ENCODE measurements at regions not wholly inside any gene's neighbourhood (a gene's known extent, or its start where the extent isn't known, plus 50 kb on each side); places are given as distances from the start of the nearest gene placed in this dataset.
A peak's percentile ranks its signal among the peaks of the same experiment; 100 is the strongest.
"Not testable (repeated sequence)": the region's sequence is repeated elsewhere in the genome, so short reads cannot be mapped to it uniquely, and the experiment has no call there.

DNA sequence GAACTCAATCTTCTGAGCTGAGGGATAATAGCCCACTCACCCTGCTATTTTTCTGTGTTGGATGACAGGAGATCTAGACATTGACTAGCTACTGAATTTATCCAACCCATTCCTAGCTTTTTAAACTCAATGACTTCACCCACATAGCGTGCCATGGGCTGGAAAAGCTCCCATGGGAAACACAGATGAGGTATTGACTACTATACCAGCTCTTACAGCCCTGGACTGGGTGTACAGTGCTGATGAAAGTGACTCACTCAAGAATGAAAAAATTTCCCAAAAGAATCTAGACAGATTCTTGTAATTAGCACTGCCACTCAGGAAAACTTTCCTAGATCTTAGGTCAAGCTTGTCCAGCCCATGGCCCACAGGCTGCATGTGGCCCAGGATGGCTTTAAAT is 72.7 kb upstream of the NREP start:
- TF ChIP-seq, protein P1, sequence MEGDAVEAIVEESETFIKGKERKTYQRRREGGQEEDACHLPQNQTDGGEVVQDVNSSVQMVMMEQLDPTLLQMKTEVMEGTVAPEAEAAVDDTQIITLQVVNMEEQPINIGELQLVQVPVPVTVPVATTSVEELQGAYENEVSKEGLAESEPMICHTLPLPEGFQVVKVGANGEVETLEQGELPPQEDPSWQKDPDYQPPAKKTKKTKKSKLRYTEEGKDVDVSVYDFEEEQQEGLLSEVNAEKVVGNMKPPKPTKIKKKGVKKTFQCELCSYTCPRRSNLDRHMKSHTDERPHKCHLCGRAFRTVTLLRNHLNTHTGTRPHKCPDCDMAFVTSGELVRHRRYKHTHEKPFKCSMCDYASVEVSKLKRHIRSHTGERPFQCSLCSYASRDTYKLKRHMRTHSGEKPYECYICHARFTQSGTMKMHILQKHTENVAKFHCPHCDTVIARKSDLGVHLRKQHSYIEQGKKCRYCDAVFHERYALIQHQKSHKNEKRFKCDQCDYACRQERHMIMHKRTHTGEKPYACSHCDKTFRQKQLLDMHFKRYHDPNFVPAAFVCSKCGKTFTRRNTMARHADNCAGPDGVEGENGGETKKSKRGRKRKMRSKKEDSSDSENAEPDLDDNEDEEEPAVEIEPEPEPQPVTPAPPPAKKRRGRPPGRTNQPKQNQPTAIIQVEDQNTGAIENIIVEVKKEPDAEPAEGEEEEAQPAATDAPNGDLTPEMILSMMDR (IDR thresholded peaks at IDR 0.05): no peak
- DNase-seq (ENCODE audit: low spot score) (no peak), ATAC-seq (ENCODE audit: insufficient number of reproducible peaks, low FRiP score, low read depth) (peak; percentile 27)
- Histone ChIP-seq H3K9me3 (no peaks in the 10 kb centered on the region), H3K27ac (no peak overlapping the region), H3K27me3 (replicated peaks; ENCODE audit: insufficient read depth) (no peaks in the 10 kb centered on the region), H3K4me1 (ENCODE audit: control insufficient read depth in 1 of 2, low read depth in 2 of 2) (peaks cover 0 to 13% of the 10 kb centered on the region in 2 donors), H3K4me3 (no peak overlapping the region), H3K36me3 (no peaks in the 10 kb centered on the region)

DNA sequence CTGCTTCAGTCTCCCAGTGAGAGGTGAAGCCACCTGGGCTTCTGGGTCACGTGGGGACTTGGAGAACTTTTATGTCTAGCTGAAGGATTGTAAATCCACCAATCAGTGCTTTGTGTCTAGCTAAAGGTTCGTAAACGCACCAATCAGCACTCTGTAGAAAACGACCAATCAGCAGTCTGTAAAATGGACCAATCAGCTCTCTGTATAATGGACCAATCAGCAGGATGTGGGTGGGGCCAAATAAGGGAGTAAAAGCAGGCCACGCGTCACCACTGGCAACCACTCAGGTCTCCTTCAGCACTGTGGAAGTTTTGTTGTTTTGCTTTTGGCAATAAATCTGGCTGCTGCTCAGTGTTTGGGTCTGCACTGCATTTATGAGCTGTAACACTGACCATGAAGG is 69.1 kb upstream of the NREP start:
- H3K36me3 ChIP-seq: no peaks in the 10 kb centered on the region

DNA sequence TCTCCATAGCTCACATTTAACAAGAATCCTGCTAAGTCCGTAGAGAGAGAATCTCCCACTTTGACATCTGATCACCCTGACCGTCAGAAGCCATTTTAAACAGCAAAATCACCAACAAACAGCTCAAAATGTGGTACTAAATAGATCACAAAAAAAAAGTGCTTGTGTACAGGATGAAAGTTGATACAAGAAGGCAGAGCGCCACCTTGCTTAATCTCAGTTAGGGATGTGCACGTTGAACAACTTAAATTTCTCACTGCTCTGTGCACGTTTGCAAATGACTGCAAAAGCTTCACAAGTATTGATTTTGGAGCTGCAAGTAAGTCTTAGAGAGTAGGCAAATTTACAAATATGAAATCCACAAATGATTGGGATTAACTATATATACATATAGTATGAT is 63.1 kb upstream of the NREP start:
- no peak for ATAC-seq (ENCODE audit: insufficient number of reproducible peaks, low FRiP score, low read depth)
- no peak for DNase-seq (ENCODE audit: low spot score)

More for the DNA sequence above, 69.1 kb upstream of the NREP start:
- no peaks in the 10 kb centered on the region for H3K27me3 ChIP-seq (replicated peaks; ENCODE audit: insufficient read depth)
- TF ChIP-seq, protein P1 (IDR thresholded peaks at IDR 0.05): no peak
- ATAC-seq (ENCODE audit: insufficient number of reproducible peaks, low FRiP score, low read depth): no peak
- H3K27ac ChIP-seq: no peak overlapping the region
- H3K4me3 ChIP-seq: no peak overlapping the region
- peaks cover 0 to 12% of the 10 kb centered on the region in 2 donors for H3K4me1 ChIP-seq (ENCODE audit: control insufficient read depth in 1 of 2, low read depth in 2 of 2)
- DNase-seq (ENCODE audit: low spot score): no peak
- no peaks in the 10 kb centered on the region for H3K9me3 ChIP-seq

DNA sequence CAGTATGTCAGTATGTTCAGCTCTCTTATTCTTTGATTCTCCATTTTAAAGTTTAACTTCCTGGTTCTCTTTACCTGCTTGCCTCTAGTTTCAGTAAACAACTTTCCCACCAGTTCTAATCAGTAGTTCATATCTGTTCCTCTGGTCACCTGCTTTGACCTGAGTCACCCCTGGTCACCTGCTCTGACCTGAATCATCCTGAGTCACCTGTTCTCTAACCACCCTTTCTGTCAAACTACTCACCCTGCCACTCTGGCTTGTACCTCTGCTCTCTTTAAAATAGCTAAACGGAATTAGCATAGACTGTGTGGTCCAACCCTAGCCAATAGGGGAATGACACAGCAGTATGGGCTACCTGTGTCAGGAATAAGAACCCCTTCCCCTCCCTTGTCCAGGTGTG is 62.0 kb upstream of the NREP start:
- not testable (repeated sequence) for H3K4me1 ChIP-seq (ENCODE audit: control insufficient read depth in 1 of 2, low read depth in 2 of 2); H3K36me3 ChIP-seq

More for the DNA sequence above, 63.1 kb upstream of the NREP start:
- H3K36me3 ChIP-seq: no peaks in the 10 kb centered on the region
- H3K9me3 ChIP-seq: peaks cover 3% of the 10 kb centered on the region
- no peaks in the 10 kb centered on the region for H3K4me1 ChIP-seq (ENCODE audit: control insufficient read depth in 1 of 2, low read depth in 2 of 2)
- TF ChIP-seq, protein P1 (IDR thresholded peaks at IDR 0.05): no peak
- H3K27me3 ChIP-seq (replicated peaks; ENCODE audit: insufficient read depth): no peaks in the 10 kb centered on the region
- H3K4me3 ChIP-seq: no peak overlapping the region
- H3K27ac ChIP-seq: no peak overlapping the region

DNA sequence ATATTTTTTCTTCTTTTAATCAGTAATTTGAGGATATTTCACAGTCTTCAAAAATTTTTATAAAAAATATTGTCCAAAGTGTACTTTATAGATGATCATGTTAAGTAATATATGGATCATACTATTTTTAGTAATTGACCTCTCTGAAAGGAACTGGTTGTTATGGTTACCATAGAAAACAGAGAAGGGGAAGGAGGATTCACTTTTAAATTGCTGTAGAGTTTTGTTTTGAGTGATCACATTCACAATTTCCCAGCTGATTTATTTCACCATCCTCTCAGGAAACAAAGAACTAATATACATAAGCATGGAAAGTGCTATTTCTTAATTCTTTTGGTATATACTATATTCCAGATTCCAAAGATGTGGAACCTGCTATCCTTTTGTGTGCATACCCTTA is 56.5 kb upstream of the NREP start:
- ATAC-seq (ENCODE audit: insufficient number of reproducible peaks, low FRiP score, low read depth) (no peak), DNase-seq (ENCODE audit: low spot score) (no peak)
- H3K27ac ChIP-seq: no peak overlapping the region
- H3K36me3 ChIP-seq: no peaks in the 10 kb centered on the region
- peaks cover 5 to 19% of the 10 kb centered on the region in 2 donors for H3K4me1 ChIP-seq (ENCODE audit: control insufficient read depth in 1 of 2, low read depth in 2 of 2)
- H3K27me3 ChIP-seq (replicated peaks; ENCODE audit: insufficient read depth): no peaks in the 10 kb centered on the region
- TF ChIP-seq, protein P1 (IDR thresholded peaks at IDR 0.05): no peak
- no peaks in the 10 kb centered on the region for H3K9me3 ChIP-seq
- no peak overlapping the region for H3K4me3 ChIP-seq

More for the DNA sequence above, 62.0 kb upstream of the NREP start:
- not testable (repeated sequence) for H3K9me3 ChIP-seq; ATAC-seq (ENCODE audit: insufficient number of reproducible peaks, low FRiP score, low read depth); DNase-seq (ENCODE audit: low spot score); H3K27ac ChIP-seq; H3K4me3 ChIP-seq; H3K27me3 ChIP-seq (replicated peaks; ENCODE audit: insufficient read depth)

DNA sequence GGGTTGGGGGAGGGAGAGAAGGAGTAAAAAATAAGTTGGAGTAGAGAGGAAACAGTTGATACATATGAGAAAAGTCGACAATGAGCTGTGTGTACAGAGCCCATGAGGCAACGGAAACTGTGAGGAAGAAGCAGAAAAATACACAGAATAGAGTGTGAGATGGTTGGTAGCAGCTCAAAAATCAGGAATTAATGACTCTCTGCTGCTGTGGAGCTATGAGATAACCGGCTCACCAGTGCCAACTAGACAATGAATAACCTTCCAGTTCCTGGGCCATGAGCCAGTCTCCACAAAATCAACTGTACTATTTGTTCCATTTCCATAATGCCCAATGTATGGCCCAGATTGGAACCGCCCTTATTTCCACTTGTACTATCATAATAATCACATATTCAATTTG is 53.1 kb upstream of the NREP start:
- peaks cover 14 to 42% of the 10 kb centered on the region in 2 donors for H3K4me1 ChIP-seq (ENCODE audit: control insufficient read depth in 1 of 2, low read depth in 2 of 2)
- ATAC-seq (ENCODE audit: insufficient number of reproducible peaks, low FRiP score, low read depth) (no peak), DNase-seq (ENCODE audit: low spot score) (no peak)
- no peaks in the 10 kb centered on the region for H3K9me3 ChIP-seq
- TF ChIP-seq, protein P1 (IDR thresholded peaks at IDR 0.05): no peak
- H3K27ac ChIP-seq: no peak overlapping the region
- no peak overlapping the region for H3K4me3 ChIP-seq
- H3K36me3 ChIP-seq: no peaks in the 10 kb centered on the region
- no peaks in the 10 kb centered on the region for H3K27me3 ChIP-seq (replicated peaks; ENCODE audit: insufficient read depth)

Data from thoracic aorta (tissue), 2 donors.